GM10266 (cell line): ENCODE measurements at regions not wholly inside any gene's neighbourhood (a gene's known extent, or its start where the extent isn't known, plus 50 kb on each side); places are given as distances from the start of the nearest gene placed in this dataset.

Experiments used
- DNase-seq: peaks from one replicate; pipeline ENCODE4 v3.0.0; 2012; ENCODE audit errors: extremely low spot score
- TF ChIP-seq, protein P1 (sequence below): IDR thresholded peaks from 2 replicates; pipeline ENCODE4 v1.5.1; 2012; ENCODE audit warnings: mild to moderate bottlenecking, low read depth; ENCODE audit not compliant: control insufficient read depth, insufficient read depth; ENCODE audit errors: missing control alignments

DNA sequence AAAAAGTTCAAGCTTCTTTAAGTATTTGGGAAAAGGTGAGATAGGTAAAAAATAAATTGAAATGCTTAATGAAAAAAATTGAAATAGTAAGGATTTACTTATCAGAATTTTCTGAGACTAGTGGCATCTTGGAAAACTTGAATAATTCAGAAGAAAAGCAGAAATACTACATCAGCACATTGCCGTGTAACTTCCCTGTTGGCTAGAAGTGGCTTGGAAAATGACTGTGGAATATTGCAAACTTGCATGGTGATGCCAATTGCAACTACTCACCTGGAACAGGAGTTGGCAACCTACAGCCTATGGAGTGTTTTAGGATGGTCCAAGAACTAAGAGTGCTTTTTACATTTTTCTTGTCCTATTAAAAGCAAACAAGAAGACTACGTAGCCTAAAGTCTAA lies 603.5 kb upstream of the VRK2 start:
- TF ChIP-seq, protein P1, sequence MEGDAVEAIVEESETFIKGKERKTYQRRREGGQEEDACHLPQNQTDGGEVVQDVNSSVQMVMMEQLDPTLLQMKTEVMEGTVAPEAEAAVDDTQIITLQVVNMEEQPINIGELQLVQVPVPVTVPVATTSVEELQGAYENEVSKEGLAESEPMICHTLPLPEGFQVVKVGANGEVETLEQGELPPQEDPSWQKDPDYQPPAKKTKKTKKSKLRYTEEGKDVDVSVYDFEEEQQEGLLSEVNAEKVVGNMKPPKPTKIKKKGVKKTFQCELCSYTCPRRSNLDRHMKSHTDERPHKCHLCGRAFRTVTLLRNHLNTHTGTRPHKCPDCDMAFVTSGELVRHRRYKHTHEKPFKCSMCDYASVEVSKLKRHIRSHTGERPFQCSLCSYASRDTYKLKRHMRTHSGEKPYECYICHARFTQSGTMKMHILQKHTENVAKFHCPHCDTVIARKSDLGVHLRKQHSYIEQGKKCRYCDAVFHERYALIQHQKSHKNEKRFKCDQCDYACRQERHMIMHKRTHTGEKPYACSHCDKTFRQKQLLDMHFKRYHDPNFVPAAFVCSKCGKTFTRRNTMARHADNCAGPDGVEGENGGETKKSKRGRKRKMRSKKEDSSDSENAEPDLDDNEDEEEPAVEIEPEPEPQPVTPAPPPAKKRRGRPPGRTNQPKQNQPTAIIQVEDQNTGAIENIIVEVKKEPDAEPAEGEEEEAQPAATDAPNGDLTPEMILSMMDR = no peak
- no peak for DNase-seq

DNA sequence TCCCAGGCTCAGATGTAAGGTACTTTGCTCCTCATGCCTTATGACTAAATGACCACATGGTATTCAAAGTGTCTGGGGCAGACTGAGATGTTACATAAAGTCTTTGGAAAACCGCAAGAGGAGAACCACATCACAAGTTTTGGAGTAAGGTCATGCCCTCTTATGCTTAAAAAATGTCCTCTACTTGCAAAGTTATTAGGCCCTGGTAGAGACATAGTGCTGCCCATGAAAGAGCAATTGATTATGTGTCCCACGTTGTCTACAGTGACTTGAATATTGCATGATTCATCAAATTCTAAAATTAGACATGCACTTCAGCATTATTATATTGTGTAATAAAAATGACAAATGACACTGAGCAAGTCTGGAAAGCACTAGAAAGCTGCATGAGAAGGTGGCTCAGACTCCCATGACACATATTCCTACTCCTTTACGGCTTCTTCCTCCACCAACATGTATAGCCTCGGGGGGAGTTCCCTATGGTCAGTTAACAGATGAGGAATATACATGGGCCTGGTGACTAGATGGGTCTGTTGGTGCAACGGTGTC lies 602.6 kb upstream of the VRK2 start:
- DNase-seq = no peak
- TF ChIP-seq, protein P1 = no peak

DNA sequence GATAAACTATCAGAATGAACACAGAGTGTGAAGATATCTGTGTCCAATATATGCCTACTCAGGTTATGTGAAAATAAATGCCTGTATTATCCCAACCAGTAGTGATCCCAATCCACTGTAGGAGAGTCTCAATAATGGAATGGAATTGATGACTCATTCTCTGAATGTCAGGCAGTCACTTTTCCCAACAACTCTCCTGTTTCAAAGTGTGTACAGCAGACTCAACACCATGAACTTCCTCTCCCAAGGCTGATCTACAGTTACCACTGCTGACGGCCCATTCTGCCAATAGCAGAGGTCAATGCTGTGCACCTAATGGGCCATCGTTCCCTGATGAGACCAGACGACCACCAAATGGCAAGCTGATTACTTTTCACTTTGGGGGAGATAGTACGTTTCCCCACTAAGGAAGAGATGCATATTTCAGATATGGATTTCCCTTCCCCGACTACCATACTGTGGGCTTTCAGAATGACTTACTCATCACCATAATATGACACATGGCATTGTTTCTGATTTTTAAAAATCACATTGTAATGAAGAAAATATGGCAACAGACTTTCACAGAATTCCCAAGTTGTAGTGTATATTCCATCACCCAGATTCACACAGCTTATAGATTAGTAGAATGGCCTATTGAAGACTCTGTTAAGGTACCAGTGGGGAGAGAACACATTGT lies 601.7 kb upstream of the VRK2 start:
- TF ChIP-seq, protein P1 = no peak
- DNase-seq = no peak

DNA sequence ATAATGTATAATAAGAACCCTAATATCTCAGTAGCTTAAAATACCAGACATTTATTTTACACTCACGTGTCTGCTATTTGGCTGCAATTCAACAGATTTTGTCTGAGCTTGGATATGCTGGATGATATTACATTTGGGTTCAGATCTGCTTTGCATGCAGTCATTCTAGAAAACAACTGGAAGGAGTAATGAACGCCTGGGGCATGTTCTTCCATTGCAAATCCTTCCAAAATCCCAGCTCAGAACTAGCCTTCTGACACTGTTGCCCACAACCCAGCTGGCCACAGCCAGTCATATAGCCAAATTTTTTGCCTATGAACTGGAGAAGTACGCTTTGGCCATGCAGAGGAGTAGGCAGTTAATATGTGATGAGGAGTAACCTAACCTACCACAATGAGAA lies 597.8 kb upstream of the VRK2 start:
- TF ChIP-seq, protein P1 = no peak
- no peak for DNase-seq

DNA sequence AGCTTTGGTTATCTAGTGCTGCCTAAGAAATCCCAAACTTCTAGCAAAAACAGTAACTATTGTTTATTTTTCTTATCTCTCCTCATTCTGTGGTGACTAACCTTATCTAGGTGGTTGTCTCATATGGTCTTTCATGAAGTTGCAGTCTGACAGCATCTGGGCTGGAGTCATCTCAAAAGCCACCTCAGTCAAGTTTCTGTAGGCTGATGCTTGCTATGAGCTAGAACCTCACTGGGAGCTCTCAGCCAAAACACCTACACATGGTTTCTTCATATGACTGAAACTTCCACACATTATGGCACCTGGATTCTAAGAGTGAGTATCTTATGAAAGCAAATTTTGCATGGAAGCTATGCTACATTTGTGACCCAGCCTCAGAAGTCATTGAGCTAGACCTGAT lies 596.4 kb upstream of the VRK2 start:
- TF ChIP-seq, protein P1 = no peak
- peak; percentile 45 for DNase-seq

DNA sequence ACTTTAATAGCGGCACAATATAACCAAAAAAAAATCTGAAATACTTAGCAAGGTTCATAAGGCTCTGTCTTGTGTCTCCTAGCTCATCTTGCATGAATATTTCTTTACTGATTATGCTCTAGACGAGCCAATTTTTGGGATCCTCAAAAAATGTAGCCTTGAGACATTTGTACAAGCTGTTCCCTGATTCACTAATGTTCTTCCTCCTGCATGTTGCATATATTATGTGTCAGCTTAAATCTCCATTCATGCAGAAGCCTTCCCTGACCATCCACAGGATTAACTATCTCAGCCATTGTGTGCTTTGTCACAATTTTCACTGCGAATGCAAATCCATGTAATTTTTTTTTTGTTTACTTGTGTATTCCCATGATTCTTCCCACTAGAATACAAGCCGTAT lies 594.0 kb upstream of the VRK2 start:
- TF ChIP-seq, protein P1 = no peak
- no peak for DNase-seq

DNA sequence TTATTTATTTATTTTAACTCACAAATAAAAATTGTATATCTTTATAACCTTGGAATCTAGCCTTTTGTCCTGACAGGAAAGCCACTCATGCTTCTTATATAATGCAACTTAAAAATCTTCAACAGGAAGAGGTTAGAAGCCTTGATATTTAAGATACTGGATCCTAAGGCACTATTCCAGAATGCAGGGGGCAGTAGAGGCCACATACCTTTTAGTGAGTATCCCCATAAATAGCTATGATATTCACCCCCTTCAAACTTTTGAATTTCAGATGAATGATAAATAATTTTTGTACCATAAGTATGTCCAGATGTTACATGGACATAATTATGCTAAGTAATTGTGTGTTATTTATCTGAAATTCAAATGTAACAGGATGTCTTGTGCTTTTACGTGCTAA lies 592.7 kb upstream of the VRK2 start:
- TF ChIP-seq, protein P1 = no peak
- DNase-seq = no peak
